GM12874 (cell line): ENCODE measurements at regions not wholly inside any gene's neighbourhood (a gene's known extent, or its start where the extent isn't known, plus 50 kb on each side); places are given as distances from the start of the nearest gene placed in this dataset.

Experiments used
- CTCF ChIP-seq: IDR thresholded peaks from 2 replicates; pipeline ENCODE4 v1.5.1; 2011; ENCODE audit warnings: low read depth, mild to moderate bottlenecking, control low read depth, low read length, moderate library complexity; ENCODE audit not compliant: insufficient read depth

- no peak for TF ChIP-seq CTCF
Measured at GRCh38 chr14:86574778-86575129, 1044.8 kb downstream of the FLRT2 start.

- TF ChIP-seq CTCF = no peak
Measured at GRCh38 chr14:86574051-86574777, 1044.3 kb downstream of the FLRT2 start.

- TF ChIP-seq CTCF = no peak
Measured at GRCh38 chr14:86570371-86570770, 1040.4 kb downstream of the FLRT2 start.

GRCh38 chr14:86543521-86543920 lies 1013.6 kb downstream of the FLRT2 start:
- TF ChIP-seq CTCF = no peak

- no peak for TF ChIP-seq CTCF
Measured at GRCh38 chr14:86541972-86542371, 1012.0 kb downstream of the FLRT2 start.

GRCh38 chr14:86540636-86541247 lies 1010.8 kb downstream of the FLRT2 start:
- TF ChIP-seq CTCF = no peak

GRCh38 chr14:86539361-86540070 lies 1009.6 kb downstream of the FLRT2 start:
- TF ChIP-seq CTCF = no peak
